AG04450 (cell line): ENCODE measurements at regions not wholly inside any gene's neighbourhood (a gene's known extent, or its start where the extent isn't known, plus 50 kb on each side); places are given as distances from the start of the nearest gene placed in this dataset.

Source experiments
- CTCF ChIA-PET: fragments of 300-600, 350-600 bp; formaldehyde crosslinking; extraction: SDS; loops from one replicate; lab custom pipeline; 2022; ENCODE audit warnings: antibody characterized with exemption, inconsistent platforms; lab: Charles Lee
- POLR2A ChIA-PET: fragments of 350-600 bp; formaldehyde crosslinking; extraction: SDS; loops from one replicate; lab custom pipeline; 2021; ENCODE audit warnings: antibody characterized with exemption, inconsistent platforms; lab: Yijun Ruan, JAX
- DNase-seq: peaks from one replicate; pipeline ENCODE4 v3.0.0-alpha.2; 2011; ENCODE audit warnings: low read depth, low spot score
- H3K27ac ChIP-seq: one replicate; pipeline ENCODE4 v1.5.1; 2012; ENCODE audit warnings: low read depth, low read length, control low read depth
- H3K27me3 ChIP-seq: one replicate; pipeline ENCODE4 v1.6.0; 2012; ENCODE audit warnings: low read length; ENCODE audit not compliant: control insufficient read depth, insufficient read depth
- H3K4me3 ChIP-seq: 2 replicates; pipeline ENCODE4 v1.5.1; 2011; ENCODE audit warnings: mild to moderate bottlenecking, low read depth, low read length, control low read depth
- H3K9me3 ChIP-seq: 2 replicates; pipeline ENCODE4 v1.5.1; 2012; ENCODE audit warnings: low read length; ENCODE audit not compliant: control insufficient read depth, insufficient read depth
- TF ChIP-seq, protein P1 (sequence below): IDR thresholded peaks from 2 replicates; pipeline ENCODE4 v1.5.1; 2011; ENCODE audit warnings: low read depth, low read length, control low read depth, inconsistent platforms

DNA sequence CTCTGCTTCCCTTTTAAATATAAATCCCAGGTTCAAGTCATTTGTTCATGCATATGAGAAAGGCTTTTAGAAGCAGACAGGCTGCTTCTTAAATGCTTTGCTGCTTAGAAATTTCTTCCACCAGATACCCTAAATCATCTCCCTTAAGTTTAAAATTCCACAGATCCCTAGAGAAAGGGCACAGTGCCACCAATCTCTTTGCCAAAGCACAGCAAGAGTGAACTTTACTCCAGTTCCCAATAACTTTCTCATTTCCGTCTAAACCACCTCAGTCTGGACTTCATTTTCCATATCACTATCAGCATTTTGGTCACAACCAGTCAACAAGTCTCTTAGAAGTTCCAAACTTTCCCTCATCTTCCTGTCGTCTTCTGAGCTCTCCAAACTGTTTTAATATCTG is 679.8 kb upstream of the FTMT start:
- Histone ChIP-seq H3K9me3 (no peaks in the 10 kb centered on the region), H3K4me3 (no peak overlapping the region), H3K27me3 (no peaks in the 10 kb centered on the region), H3K27ac (no peak overlapping the region)
- ChIA-PET CTCF (no interaction called here), POLR2A (no interaction called here)
- TF ChIP-seq, protein P1, sequence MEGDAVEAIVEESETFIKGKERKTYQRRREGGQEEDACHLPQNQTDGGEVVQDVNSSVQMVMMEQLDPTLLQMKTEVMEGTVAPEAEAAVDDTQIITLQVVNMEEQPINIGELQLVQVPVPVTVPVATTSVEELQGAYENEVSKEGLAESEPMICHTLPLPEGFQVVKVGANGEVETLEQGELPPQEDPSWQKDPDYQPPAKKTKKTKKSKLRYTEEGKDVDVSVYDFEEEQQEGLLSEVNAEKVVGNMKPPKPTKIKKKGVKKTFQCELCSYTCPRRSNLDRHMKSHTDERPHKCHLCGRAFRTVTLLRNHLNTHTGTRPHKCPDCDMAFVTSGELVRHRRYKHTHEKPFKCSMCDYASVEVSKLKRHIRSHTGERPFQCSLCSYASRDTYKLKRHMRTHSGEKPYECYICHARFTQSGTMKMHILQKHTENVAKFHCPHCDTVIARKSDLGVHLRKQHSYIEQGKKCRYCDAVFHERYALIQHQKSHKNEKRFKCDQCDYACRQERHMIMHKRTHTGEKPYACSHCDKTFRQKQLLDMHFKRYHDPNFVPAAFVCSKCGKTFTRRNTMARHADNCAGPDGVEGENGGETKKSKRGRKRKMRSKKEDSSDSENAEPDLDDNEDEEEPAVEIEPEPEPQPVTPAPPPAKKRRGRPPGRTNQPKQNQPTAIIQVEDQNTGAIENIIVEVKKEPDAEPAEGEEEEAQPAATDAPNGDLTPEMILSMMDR: no peak
- DNase-seq: no peak

- no peaks in the 10 kb centered on the region for H3K9me3 ChIP-seq
- CTCF ChIA-PET: no interaction called here
- no peak for DNase-seq
- H3K4me3 ChIP-seq: no peak overlapping the region
- no peak overlapping the region for H3K27ac ChIP-seq
- no peaks in the 10 kb centered on the region for H3K27me3 ChIP-seq
- POLR2A ChIA-PET: no interaction called here
- TF ChIP-seq, protein P1: no peak
Observed at GRCh38 chr5:121174351-121174750, 677.3 kb upstream of the FTMT start.

DNA sequence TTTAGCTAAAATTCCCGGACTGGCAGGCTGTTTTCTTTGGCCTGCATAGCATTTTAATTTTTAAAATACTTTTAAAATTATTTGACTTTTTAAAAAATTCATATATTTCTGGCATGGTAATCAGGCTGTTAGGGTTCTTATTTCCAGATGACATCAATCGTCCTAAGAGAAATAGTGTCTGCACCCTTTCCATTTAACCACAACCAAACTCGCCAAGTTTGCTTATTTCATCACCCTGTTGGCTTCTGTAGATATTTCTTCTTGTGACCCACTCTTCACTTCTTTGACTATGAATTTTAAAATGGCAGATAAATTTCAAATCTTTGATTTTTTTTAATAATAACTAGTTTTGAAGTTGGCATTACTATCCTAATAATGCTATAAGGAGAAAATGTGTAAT is 675.7 kb upstream of the FTMT start:
- CTCF ChIA-PET: no interaction called here

DNA sequence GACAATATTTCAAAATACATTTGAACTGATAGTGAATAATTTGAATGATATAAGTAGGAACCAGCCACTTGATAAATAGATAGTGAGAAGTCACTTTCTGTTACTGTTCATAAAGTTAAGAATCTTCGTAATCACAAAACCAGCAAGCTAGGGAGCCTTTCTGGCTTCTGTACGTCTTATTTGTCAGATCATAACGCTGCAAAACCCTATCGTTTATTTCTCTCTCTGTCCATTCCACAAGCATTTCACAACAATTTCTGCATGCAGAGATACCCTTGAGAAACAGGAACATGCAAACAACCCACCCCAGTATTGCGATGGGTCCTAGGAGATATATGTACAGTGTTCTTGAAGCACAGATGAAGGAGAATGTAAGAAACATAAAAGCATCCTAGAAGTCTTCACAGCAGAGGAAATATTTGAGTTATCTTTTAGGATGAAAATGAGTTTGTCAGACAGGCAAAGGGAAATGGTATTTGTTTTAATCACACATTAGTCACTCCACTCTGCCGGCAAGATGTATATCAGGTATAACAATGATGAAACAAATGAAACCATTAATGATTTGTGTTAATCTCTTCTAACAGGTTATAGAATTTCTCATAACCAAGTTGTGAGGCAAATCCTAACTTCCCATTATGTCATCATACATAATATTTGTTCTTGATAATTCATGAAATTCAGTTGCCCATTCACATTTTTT is 668.7 kb upstream of the FTMT start:
- DNase-seq: no peak
- H3K9me3 ChIP-seq: no peaks in the 10 kb centered on the region
- H3K27ac ChIP-seq: no peak overlapping the region
- POLR2A ChIA-PET: no interaction called here
- H3K4me3 ChIP-seq: no peak overlapping the region
- TF ChIP-seq, protein P1: no peak
- no peaks in the 10 kb centered on the region for H3K27me3 ChIP-seq
- CTCF ChIA-PET: no interaction called here

More for the DNA sequence above, 675.7 kb upstream of the FTMT start:
- Histone ChIP-seq H3K9me3 (no peaks in the 10 kb centered on the region), H3K27ac (no peak overlapping the region), H3K27me3 (no peaks in the 10 kb centered on the region), H3K4me3 (no peak overlapping the region)
- TF ChIP-seq, protein P1: no peak
- POLR2A ChIA-PET: no interaction called here
- no peak for DNase-seq

DNA sequence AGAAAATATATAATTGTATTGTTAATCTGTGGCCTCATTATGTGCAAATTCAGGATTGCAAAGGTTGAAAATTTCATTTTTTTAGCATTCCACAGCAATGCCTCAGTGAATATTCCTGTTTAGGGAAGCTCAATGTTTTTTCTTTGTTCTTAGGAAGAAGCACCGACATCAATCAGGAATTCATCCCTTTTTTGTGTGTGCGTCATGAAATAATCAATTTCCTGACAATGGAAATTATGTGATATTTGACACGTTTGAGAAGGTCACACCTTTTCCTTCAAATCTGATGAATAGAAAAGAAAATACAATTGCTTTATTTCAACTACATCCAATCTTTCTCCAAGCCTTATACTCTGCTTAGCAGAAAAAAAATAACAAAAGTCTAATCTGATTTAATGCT is 662.8 kb upstream of the FTMT start:
- Histone ChIP-seq H3K4me3 (no peak overlapping the region), H3K9me3 (no peaks in the 10 kb centered on the region), H3K27me3 (no peaks in the 10 kb centered on the region), H3K27ac (no peak overlapping the region)
- TF ChIP-seq, protein P1: no peak
- CTCF ChIA-PET: no interaction called here
- POLR2A ChIA-PET: no interaction called here
- no peak for DNase-seq
